SIG-M5 (cell line): ENCODE measurements at regions not wholly inside any gene's neighbourhood (a gene's known extent, or its start where the extent isn't known, plus 50 kb on each side); places are given as distances from the start of the nearest gene placed in this dataset.
"Not testable (repeated sequence)": the region's sequence is repeated elsewhere in the genome, so short reads cannot be mapped to it uniquely, and the experiment has no call there.

Experiments used
- DNase-seq: peaks from one replicate; lab custom pipeline; 2025; lab: John Stamatoyannopoulos, UW

GRCh38 chr15:87672309-87673288, 583.9 kb downstream of the NTRK3 start:
- DNase-seq: no peak

- DNase-seq: no peak
Measured at GRCh38 chr15:87671289-87671688, 585.2 kb downstream of the NTRK3 start.

- DNase-seq: no peak
Measured at GRCh38 chr15:87669846-87670245, 586.7 kb downstream of the NTRK3 start.

- not testable (repeated sequence) for DNase-seq
Measured at GRCh38 chr15:87668768-87669564, 587.6 kb downstream of the NTRK3 start.

GRCh38 chr15:87667643-87668042, 588.9 kb downstream of the NTRK3 start:
- DNase-seq: no peak

GRCh38 chr15:87662575-87662974, 594.0 kb downstream of the NTRK3 start:
- no peak for DNase-seq

- DNase-seq: no peak
Measured at GRCh38 chr15:87661454-87662355, 594.8 kb downstream of the NTRK3 start.

GRCh38 chr15:87660251-87661129, 596.0 kb downstream of the NTRK3 start:
- DNase-seq: no peak

- no peak for DNase-seq
Measured at GRCh38 chr15:87656372-87656771, 600.2 kb downstream of the NTRK3 start.

GRCh38 chr15:87653646-87654045, 602.9 kb downstream of the NTRK3 start:
- DNase-seq: no peak

GRCh38 chr15:87649175-87649574, 607.4 kb downstream of the NTRK3 start:
- DNase-seq: no peak

GRCh38 chr15:87648278-87648677, 608.3 kb downstream of the NTRK3 start:
- DNase-seq: no peak

- no peak for DNase-seq
Measured at GRCh38 chr15:87645723-87646122, 610.8 kb downstream of the NTRK3 start.

GRCh38 chr15:87642997-87643396, 613.5 kb downstream of the NTRK3 start:
- not testable (repeated sequence) for DNase-seq

GRCh38 chr15:87639305-87640011, 617.1 kb downstream of the NTRK3 start:
- no peak for DNase-seq

- DNase-seq: no peak
Measured at GRCh38 chr15:87638554-87639083, 617.9 kb downstream of the NTRK3 start.

- no peak for DNase-seq
Measured at GRCh38 chr15:87634361-87634760, 622.2 kb downstream of the NTRK3 start.

GRCh38 chr15:87633525-87633924, 623.0 kb downstream of the NTRK3 start:
- no peak for DNase-seq

- no peak for DNase-seq
Measured at GRCh38 chr15:87632364-87632763, 624.2 kb downstream of the NTRK3 start.

- DNase-seq: no peak
Measured at GRCh38 chr15:87631775-87632174, 624.8 kb downstream of the NTRK3 start.
